ENCODE measurements at regions not wholly inside any gene's neighbourhood (a gene's known extent, or its start where the extent isn't known, plus 50 kb on each side); places are given as distances from the start of the nearest gene placed in this dataset.

- peak in 6 of 7 experiments; percentile 18 to 54 (median 48) for TF ChIP-seq CTCF (IDR thresholded peaks at IDR 0.05)
- no peak for TF ChIP-seq POLR2A (IDR thresholded peaks at IDR 0.05)
Measured at GRCh38 chrX:5113128-5113527, 1115.5 kb downstream of the NLGN4X start.
